Neural cell (in vitro differentiated cells): ENCODE measurements at regions not wholly inside any gene's neighbourhood (a gene's known extent, or its start where the extent isn't known, plus 50 kb on each side); places are given as distances from the start of the nearest gene placed in this dataset.

Source experiments
- H2AFZ ChIP-seq: fragments of 200-600, 300-800 bp; sonication (generic), shearing (Covaris generic); 2 replicates; pipeline ENCODE4 v1.6.0; 2014; ENCODE audit warnings: low read depth, mild to moderate bottlenecking, antibody characterized with exemption, low read length, moderate library complexity
- H3F3A ChIP-seq: fragments of 200-600 bp; shearing (Covaris generic); 2 replicates; pipeline ENCODE4 v1.6.1; 2016; ENCODE audit warnings: mild to moderate bottlenecking, moderate library complexity, mixed read lengths, antibody characterized with exemption, low read length; ENCODE audit not compliant: insufficient read depth, poor library complexity, severe bottlenecking
- H3K27ac ChIP-seq: fragments of 200-600, 300-800 bp; sonication (generic), shearing (Covaris generic); 2 replicates; pipeline ENCODE4 v1.5.1; 2014; ENCODE audit warnings: mild to moderate bottlenecking, low read length, moderate library complexity
- H3K27me3 ChIP-seq: fragments of 300-800, 200-600 bp; sonication (generic), shearing (Covaris generic); 2 replicates; pipeline ENCODE4 v1.6.0; 2014; ENCODE audit warnings: mild to moderate bottlenecking, low read depth, low read length, moderate library complexity; ENCODE audit not compliant: insufficient read depth
- H3K36me3 ChIP-seq: fragments of 300-800, 200-600 bp; sonication (generic), shearing (Covaris generic); 2 replicates; pipeline ENCODE4 v1.5.1; 2014; ENCODE audit warnings: mild to moderate bottlenecking, antibody characterized with exemption, low read length, moderate library complexity; ENCODE audit not compliant: insufficient read depth
- H3K4me2 ChIP-seq: fragments of 300-800, 200-600 bp; sonication (generic), shearing (Covaris generic); 2 replicates; pipeline ENCODE4 v1.6.0; 2014; ENCODE audit warnings: mild to moderate bottlenecking, low read length
- H3K4me3 ChIP-seq: fragments of 300-800, 200-600 bp; sonication (generic), shearing (Covaris generic); 2 replicates; pipeline ENCODE4 v1.5.1; 2014; ENCODE audit warnings: mild to moderate bottlenecking, low read length, moderate library complexity
- H3K79me2 ChIP-seq: fragments of 200-600 bp; shearing (Covaris generic); replicated peaks from 2 replicates; pipeline ENCODE4 v1.6.0; 2014; ENCODE audit warnings: mild to moderate bottlenecking, low read length, moderate library complexity; ENCODE audit not compliant: insufficient read depth
- H3K9ac ChIP-seq: fragments of 300-800, 200-600 bp; sonication (generic), shearing (Covaris generic); 2 replicates; pipeline ENCODE4 v1.6.1; 2016; ENCODE audit warnings: mild to moderate bottlenecking, low read length, mixed read lengths
- H3K9me2 ChIP-seq: fragments of 200-600 bp; shearing (Covaris generic); 2 replicates; pipeline ENCODE4 v1.6.1; 2016; ENCODE audit warnings: mild to moderate bottlenecking, low read length, mixed read lengths; ENCODE audit not compliant: insufficient read depth
- H3K9me3 ChIP-seq: fragments of 200-600, 300-800 bp; sonication (generic), shearing (Covaris generic); 2 replicates; pipeline ENCODE4 v1.6.1; 2016; ENCODE audit warnings: mild to moderate bottlenecking, mixed run types, low read length, moderate library complexity, mixed read lengths
- H4K20me1 ChIP-seq: fragments of 200-600 bp; shearing (Covaris generic); 2 replicates; pipeline ENCODE4 v1.6.1; 2016; ENCODE audit warnings: mild to moderate bottlenecking, mixed run types; ENCODE audit not compliant: insufficient read depth
- EP300 ChIP-seq: fragments of 450-650 bp; conservative IDR thresholded peaks from 2 replicates; pipeline ENCODE4 v1.6.1; 2014; ENCODE audit warnings: antibody characterized with exemption, mild to moderate bottlenecking, moderate library complexity; ENCODE audit not compliant: poor library complexity, severe bottlenecking
- EZH2 ChIP-seq: fragments of 200-600, 300-800 bp; shearing (Covaris generic), sonication (generic); IDR thresholded peaks from 2 replicates; pipeline ENCODE4 v1.6.1; 2014; ENCODE audit warnings: antibody characterized with exemption, low read length, borderline replicate concordance, mild to moderate bottlenecking; ENCODE audit not compliant: insufficient read depth, poor library complexity, severe bottlenecking
- MXI1 ChIP-seq: fragments of 450-650 bp; conservative IDR thresholded peaks from 2 replicates; pipeline ENCODE4 v1.6.1; 2014; ENCODE audit warnings: antibody characterized with exemption, mild to moderate bottlenecking; ENCODE audit not compliant: poor library complexity, severe bottlenecking
- POLR2AphosphoS5 ChIP-seq: IDR thresholded peaks from 2 replicates; pipeline ENCODE4 v1.6.1; 2012
- RAD21 ChIP-seq: fragments of 450-650 bp; conservative IDR thresholded peaks from 2 replicates; pipeline ENCODE4 v1.6.1; 2014; ENCODE audit warnings: antibody characterized with exemption, mild to moderate bottlenecking, moderate library complexity
- SMC3 ChIP-seq: fragments of 450-650 bp; conservative IDR thresholded peaks from 2 replicates; pipeline ENCODE4 v1.6.1; 2014; ENCODE audit warnings: antibody characterized with exemption, mild to moderate bottlenecking, moderate library complexity; ENCODE audit not compliant: poor library complexity
- TAF1 ChIP-seq: IDR thresholded peaks from 2 replicates; pipeline ENCODE4 v1.6.1; 2012; ENCODE audit warnings: low read depth
- TF ChIP-seq, protein P1 (sequence below): IDR thresholded peaks from 2 replicates; pipeline ENCODE4 v1.6.1; 2012; ENCODE audit warnings: borderline replicate concordance
- TF ChIP-seq, protein P2 (sequence below): fragments of 450-650 bp; IDR thresholded peaks from 2 replicates; pipeline ENCODE4 v1.5.1; 2014; ENCODE audit warnings: antibody characterized with exemption, mild to moderate bottlenecking, moderate library complexity; ENCODE audit not compliant: poor library complexity, severe bottlenecking

DNA sequence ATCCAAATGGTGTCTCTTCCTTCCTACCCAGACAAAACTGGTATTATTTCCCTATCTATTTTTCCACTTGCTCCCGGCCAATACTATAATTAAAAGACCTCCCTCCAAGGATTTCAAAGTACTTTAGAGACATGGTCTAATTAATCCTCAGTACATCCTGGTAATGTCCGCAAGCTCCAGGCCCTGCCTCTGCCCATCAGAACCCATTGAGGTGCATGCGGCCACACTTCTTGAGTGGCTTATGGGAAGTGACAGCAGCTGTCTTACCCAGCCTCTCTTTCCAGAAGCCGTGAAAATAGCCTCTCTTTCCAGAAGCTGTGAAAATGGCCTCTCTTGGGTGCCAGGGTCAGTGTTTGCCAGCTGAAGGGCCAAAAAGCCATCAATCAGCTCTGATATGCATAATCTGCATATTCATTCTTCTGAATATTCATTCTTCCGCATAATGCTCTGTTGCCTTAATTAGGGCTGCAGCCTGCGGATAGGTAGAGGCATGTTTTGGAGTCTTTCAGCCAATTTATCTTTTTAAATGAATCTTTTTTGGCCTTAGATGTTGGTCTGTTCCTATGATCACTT, 148.4 kb upstream of the TMTC4 start:
- H3K9me2 ChIP-seq, result no peaks in the 10 kb centered on the region
- H3K4me2 ChIP-seq, result no peak overlapping the region
- no peak overlapping the region for H3K9ac ChIP-seq
- H3K27ac ChIP-seq, result no peak overlapping the region
- H3K27me3 ChIP-seq, result no peaks in the 10 kb centered on the region
- no peaks in the 10 kb centered on the region for H3K9me3 ChIP-seq
- no peak overlapping the region for H2AFZ ChIP-seq
- no peaks in the 10 kb centered on the region for H4K20me1 ChIP-seq
- TF ChIP-seq MXI1 (no peak), TAF1 (no peak), EZH2 (no peak), POLR2AphosphoS5 (no peak), EP300 (no peak), RAD21 (no peak), SMC3 (no peak)
- TF ChIP-seq, protein P1, sequence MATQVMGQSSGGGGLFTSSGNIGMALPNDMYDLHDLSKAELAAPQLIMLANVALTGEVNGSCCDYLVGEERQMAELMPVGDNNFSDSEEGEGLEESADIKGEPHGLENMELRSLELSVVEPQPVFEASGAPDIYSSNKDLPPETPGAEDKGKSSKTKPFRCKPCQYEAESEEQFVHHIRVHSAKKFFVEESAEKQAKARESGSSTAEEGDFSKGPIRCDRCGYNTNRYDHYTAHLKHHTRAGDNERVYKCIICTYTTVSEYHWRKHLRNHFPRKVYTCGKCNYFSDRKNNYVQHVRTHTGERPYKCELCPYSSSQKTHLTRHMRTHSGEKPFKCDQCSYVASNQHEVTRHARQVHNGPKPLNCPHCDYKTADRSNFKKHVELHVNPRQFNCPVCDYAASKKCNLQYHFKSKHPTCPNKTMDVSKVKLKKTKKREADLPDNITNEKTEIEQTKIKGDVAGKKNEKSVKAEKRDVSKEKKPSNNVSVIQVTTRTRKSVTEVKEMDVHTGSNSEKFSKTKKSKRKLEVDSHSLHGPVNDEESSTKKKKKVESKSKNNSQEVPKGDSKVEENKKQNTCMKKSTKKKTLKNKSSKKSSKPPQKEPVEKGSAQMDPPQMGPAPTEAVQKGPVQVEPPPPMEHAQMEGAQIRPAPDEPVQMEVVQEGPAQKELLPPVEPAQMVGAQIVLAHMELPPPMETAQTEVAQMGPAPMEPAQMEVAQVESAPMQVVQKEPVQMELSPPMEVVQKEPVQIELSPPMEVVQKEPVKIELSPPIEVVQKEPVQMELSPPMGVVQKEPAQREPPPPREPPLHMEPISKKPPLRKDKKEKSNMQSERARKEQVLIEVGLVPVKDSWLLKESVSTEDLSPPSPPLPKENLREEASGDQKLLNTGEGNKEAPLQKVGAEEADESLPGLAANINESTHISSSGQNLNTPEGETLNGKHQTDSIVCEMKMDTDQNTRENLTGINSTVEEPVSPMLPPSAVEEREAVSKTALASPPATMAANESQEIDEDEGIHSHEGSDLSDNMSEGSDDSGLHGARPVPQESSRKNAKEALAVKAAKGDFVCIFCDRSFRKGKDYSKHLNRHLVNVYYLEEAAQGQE, result no peak
- TF ChIP-seq, protein P2, sequence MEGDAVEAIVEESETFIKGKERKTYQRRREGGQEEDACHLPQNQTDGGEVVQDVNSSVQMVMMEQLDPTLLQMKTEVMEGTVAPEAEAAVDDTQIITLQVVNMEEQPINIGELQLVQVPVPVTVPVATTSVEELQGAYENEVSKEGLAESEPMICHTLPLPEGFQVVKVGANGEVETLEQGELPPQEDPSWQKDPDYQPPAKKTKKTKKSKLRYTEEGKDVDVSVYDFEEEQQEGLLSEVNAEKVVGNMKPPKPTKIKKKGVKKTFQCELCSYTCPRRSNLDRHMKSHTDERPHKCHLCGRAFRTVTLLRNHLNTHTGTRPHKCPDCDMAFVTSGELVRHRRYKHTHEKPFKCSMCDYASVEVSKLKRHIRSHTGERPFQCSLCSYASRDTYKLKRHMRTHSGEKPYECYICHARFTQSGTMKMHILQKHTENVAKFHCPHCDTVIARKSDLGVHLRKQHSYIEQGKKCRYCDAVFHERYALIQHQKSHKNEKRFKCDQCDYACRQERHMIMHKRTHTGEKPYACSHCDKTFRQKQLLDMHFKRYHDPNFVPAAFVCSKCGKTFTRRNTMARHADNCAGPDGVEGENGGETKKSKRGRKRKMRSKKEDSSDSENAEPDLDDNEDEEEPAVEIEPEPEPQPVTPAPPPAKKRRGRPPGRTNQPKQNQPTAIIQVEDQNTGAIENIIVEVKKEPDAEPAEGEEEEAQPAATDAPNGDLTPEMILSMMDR, result no peak
- H3K4me3 ChIP-seq, result no peak overlapping the region
- H3K36me3 ChIP-seq, result no peaks in the 10 kb centered on the region
- H3K79me2 ChIP-seq, result no peaks in the 10 kb centered on the region
- H3F3A ChIP-seq, result no peaks in the 10 kb centered on the region

DNA sequence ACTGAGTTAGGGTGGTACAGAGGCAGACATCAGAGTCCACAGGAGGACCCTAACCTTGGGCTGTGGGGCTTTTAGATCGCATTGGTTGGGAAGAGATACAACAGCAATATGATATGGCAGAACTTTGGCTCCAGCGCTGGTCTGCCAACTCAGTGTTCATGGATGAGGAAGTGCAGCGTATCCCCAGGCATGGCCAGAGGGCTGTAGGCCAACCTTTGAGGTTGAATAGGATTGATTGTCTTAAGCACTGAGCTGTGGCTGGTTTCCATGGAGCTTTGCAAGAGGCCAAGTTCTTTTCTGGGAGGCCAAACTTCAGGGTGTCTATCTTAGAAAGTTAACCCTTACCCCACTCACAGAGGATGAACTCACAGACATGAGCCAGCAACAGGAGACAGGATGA, 144.1 kb upstream of the TMTC4 start:
- Histone ChIP-seq H3K79me2 (no peaks in the 10 kb centered on the region), H3K36me3 (no peaks in the 10 kb centered on the region), H3K9me3 (no peaks in the 10 kb centered on the region), H3K27ac (no peak overlapping the region), H3F3A (no peaks in the 10 kb centered on the region), H3K4me2 (no peak overlapping the region), H3K27me3 (no peaks in the 10 kb centered on the region), H2AFZ (no peak overlapping the region), H3K9me2 (no peaks in the 10 kb centered on the region), H3K9ac (no peak overlapping the region), H4K20me1 (no peaks in the 10 kb centered on the region), H3K4me3 (no peak overlapping the region)
- no peak for TF ChIP-seq EZH2
- no peak for TF ChIP-seq EP300
- TF ChIP-seq POLR2AphosphoS5, result no peak
- TF ChIP-seq, protein P1, result no peak
- no peak for TF ChIP-seq SMC3
- TF ChIP-seq, protein P2, result no peak
- no peak for TF ChIP-seq RAD21
- no peak for TF ChIP-seq MXI1
- no peak for TF ChIP-seq TAF1
